ENCODE measurements at regions not wholly inside any gene's neighbourhood (a gene's known extent, or its start where the extent isn't known, plus 50 kb on each side); places are given as distances from the start of the nearest gene placed in this dataset.

GRCh38 chr4:30653291-30653690 lies 66.9 kb upstream of the PCDH7 start:
- Histone ChIP-seq H3K27ac (no peak overlapping the region), H3K9me3 (no peaks in the 10 kb centered on the region), H3K4me1 (no peaks in the 10 kb centered on the region), H3K4me3 (no peak overlapping the region), H3K36me3 (no peaks in the 10 kb centered on the region), H3K27me3 (no peaks in the 10 kb centered on the region)
- WGBS, 2 donors (ENCODE audit: low coverage in 1 of 2) = 8 to 31% methylated on average over 1 of the region's 1 CpG
- no peak for ATAC-seq
- no peak for TF ChIP-seq POLR2A (IDR thresholded peaks at IDR 0.05)
- TF ChIP-seq CTCF (IDR thresholded peaks at IDR 0.05) = no peak
- no peak for TF ChIP-seq POLR2AphosphoS5 (IDR thresholded peaks at IDR 0.05)
- no peak for TF ChIP-seq EP300 (IDR thresholded peaks at IDR 0.05)

GRCh38 chr4:30656828-30657227 lies 63.3 kb upstream of the PCDH7 start:
- no peaks in the 10 kb centered on the region for H3K36me3 ChIP-seq
- ATAC-seq = no peak
- H3K27ac ChIP-seq = no peak overlapping the region
- whole genome bisulfite sequencing, 2 donors (ENCODE audit: low coverage in 1 of 2) = 83 to 98% methylated on average over 5 of the region's 5 CpGs
- no peaks in the 10 kb centered on the region for H3K9me3 ChIP-seq
- H3K27me3 ChIP-seq = no peaks in the 10 kb centered on the region
- no peaks in the 10 kb centered on the region for H3K4me1 ChIP-seq
- H3K4me3 ChIP-seq = no peak overlapping the region
- no peak for TF ChIP-seq POLR2A (IDR thresholded peaks at IDR 0.05)
- no peak for TF ChIP-seq POLR2AphosphoS5 (IDR thresholded peaks at IDR 0.05)
- no peak for TF ChIP-seq EP300 (IDR thresholded peaks at IDR 0.05)
- TF ChIP-seq CTCF (IDR thresholded peaks at IDR 0.05) = no peak

GRCh38 chr4:30667919-30668318 lies 52.2 kb upstream of the PCDH7 start:
- WGBS, 2 donors (ENCODE audit: low coverage in 1 of 2) = 86 to 100% methylated on average over 3 of the region's 3 CpGs
- H3K36me3 ChIP-seq = no peaks in the 10 kb centered on the region
- no peaks in the 10 kb centered on the region for H3K27me3 ChIP-seq
- no peak overlapping the region for H3K27ac ChIP-seq
- no peaks in the 10 kb centered on the region for H3K9me3 ChIP-seq
- no peaks in the 10 kb centered on the region for H3K4me1 ChIP-seq
- TF ChIP-seq POLR2AphosphoS5 (IDR thresholded peaks at IDR 0.05) = no peak
- no peak for TF ChIP-seq CTCF (IDR thresholded peaks at IDR 0.05)
- TF ChIP-seq POLR2A (IDR thresholded peaks at IDR 0.05) = no peak
- no peak for TF ChIP-seq EP300 (IDR thresholded peaks at IDR 0.05)
- H3K4me3 ChIP-seq = no peak overlapping the region
- ATAC-seq = no peak

- Histone ChIP-seq H3K36me3 (no peaks in the 10 kb centered on the region), H3K9me3 (no peaks in the 10 kb centered on the region), H3K27ac (no peak overlapping the region), H3K4me3 (no peak overlapping the region), H3K4me1 (no peaks in the 10 kb centered on the region), H3K27me3 (no peaks in the 10 kb centered on the region)
- no peak for ATAC-seq
- 25 to 44% methylated on average over 2 to 3 of the region's 3 CpGs for WGBS, 2 donors (ENCODE audit: low coverage in 1 of 2)
- TF ChIP-seq EP300 (IDR thresholded peaks at IDR 0.05) (no peak), CTCF (IDR thresholded peaks at IDR 0.05) (no peak)
These were observed 50.0 kb upstream of the PCDH7 start for GRCh38 chr4:30670206-30670605.

Small RNA genes in the stretch of these regions (small RNA-seq; reads per million reads assigned to genes)
- gene AC097510.1 = 0 reads per million in 4 donors
